ENCODE measurements at regions not wholly inside any gene's neighbourhood (a gene's known extent, or its start where the extent isn't known, plus 50 kb on each side); places are given as distances from the start of the nearest gene placed in this dataset.

- TF ChIP-seq EZH2 (IDR thresholded peaks at IDR 0.05; ENCODE audit: borderline replicate concordance, low read length) (no peak), CTCF (conservative IDR thresholded peaks at IDR 0.05 in 1 of 2, IDR thresholded peaks at IDR 0.05 in 1 of 2; ENCODE audit: extremely low read depth in 1 of 2, insufficient read depth in 1 of 2, low read depth in 1 of 2, low read length in 2 of 2) (no peak)
Measured at GRCh38 chr2:2797797-2798196, 466.7 kb upstream of the MYT1L start.

Data from mammary epithelial cell (primary cell).